ENCODE measurements at regions not wholly inside any gene's neighbourhood (a gene's known extent, or its start where the extent isn't known, plus 50 kb on each side); places are given as distances from the start of the nearest gene placed in this dataset.
A peak's percentile ranks its signal among the peaks of the same experiment; 100 is the strongest.

DNA sequence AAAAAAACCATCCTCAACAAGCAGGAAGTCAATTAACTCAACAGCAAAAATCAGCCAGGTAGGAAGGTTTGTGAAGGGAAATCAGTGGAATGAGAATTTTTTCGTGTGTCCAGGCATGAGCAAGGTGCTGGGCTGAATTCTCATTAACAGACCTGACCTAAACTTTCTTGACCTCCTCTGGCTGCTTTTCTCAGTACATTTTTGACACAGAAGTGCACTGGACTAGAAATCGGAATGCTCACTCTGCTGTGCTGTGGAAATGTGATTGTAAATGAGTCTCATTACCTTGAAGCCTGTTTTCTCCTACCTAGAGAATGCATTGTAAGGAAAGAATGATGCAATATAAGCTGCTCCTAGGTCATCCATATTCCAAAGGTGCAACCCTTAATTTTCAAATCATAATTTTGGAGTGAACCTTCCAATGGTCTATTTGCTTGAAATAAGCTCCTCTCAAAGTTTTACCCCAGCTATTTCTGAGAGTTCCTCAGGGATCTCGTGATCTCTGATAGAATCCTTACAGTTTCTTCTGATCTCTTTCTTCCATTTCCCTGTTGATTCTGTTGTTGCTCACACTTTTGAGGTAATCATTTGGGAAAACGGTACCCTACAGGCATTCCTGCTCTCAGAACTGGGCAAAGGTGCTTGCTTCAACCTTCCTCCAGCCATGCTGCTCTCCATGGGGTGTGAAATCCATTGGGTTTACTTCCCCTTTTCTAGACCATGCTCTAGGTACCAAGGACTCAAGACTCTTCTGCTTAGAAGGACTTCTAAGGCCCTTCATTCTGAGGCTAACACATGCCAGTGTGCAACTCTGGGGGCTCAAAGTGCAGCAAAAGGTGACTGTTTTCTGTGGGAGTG, 104.9 kb upstream of the ITPRID2 start:
- H3K27ac Mint-ChIP-seq, result peak overlapping the region in 1 of 3 experiments; percentile 74; a peak in 1 of 7 replicates
- H3K9ac ChIP-seq (ENCODE audit: extremely low read depth, insufficient read length, low read length), result no peak overlapping the region
- no CpG with 5 or more reads among the region's 4 CpGs for WGBS (ENCODE audit: extremely low coverage, insufficient read length, low lambda C conversion rate)

More for the DNA sequence above, 104.9 kb upstream of the ITPRID2 start:
- Histone ChIP-seq H2BK15ac (ENCODE audit: low read depth, low read length) (no peak overlapping the region), H3K14ac (ENCODE audit: insufficient read depth, low read length) (no peak overlapping the region), H3K56ac (ENCODE audit: insufficient read length, low read depth, low read length) (no peak overlapping the region), H2BK5ac (ENCODE audit: insufficient read length, low read length) (no peak overlapping the region), H3K18ac (ENCODE audit: insufficient read length, low read depth, low read length) (no peak overlapping the region), H3K79me2 (ENCODE audit: insufficient read depth, low read length) (no peaks in the 10 kb centered on the region), H2AFZ (ENCODE audit: low read length) (no peak overlapping the region), H3K23ac (ENCODE audit: insufficient read length, low read depth, low read length) (no peak overlapping the region), H3K4me1 (ENCODE audit: insufficient read depth, low read length) (no peaks in the 10 kb centered on the region), H2AK5ac (ENCODE audit: insufficient read length, low read length) (no peak overlapping the region), H3K4ac (ENCODE audit: low read depth, low read length) (no peak overlapping the region), H4K91ac (ENCODE audit: insufficient read length, low read depth, low read length) (no peak overlapping the region), H4K5ac (ENCODE audit: insufficient read length, low read depth, low read length) (no peak overlapping the region), H3T11ph (ENCODE audit: low read length) (no peak overlapping the region), H4K20me1 (ENCODE audit: control insufficient read depth, insufficient read depth, insufficient read length) (no peaks in the 10 kb centered on the region), H3K23me2 (ENCODE audit: insufficient read length, low read depth, low read length, poor library complexity, severe bottlenecking) (no peaks in the 10 kb centered on the region), H3K9me3 (ENCODE audit: control insufficient read depth, low read depth, low read length) (no peaks in the 10 kb centered on the region), H3K79me1 (ENCODE audit: insufficient read depth, low read depth, low read length, poor library complexity, severe bottlenecking) (no peaks in the 10 kb centered on the region), H3K27me3 (ENCODE audit: insufficient read depth, low read length) (no peaks in the 10 kb centered on the region), H2BK20ac (ENCODE audit: low read depth, low read length, poor library complexity, severe bottlenecking) (no peak overlapping the region), H3K27ac (ENCODE audit: insufficient read length, low read depth, low read length) (no peak overlapping the region), H2BK120ac (ENCODE audit: low read depth, low read length, poor library complexity, severe bottlenecking) (no peak overlapping the region), H4K8ac (replicated peaks; ENCODE audit: insufficient read length, low read depth, low read length) (no peak overlapping the region), H3K4me2 (ENCODE audit: insufficient read depth, insufficient read length, low read length) (no peak overlapping the region), H2BK12ac (ENCODE audit: insufficient read length, low read depth, low read length) (no peak overlapping the region)
- Mint-ChIP-seq H3K9me3 (no peaks in the 10 kb centered on the region), H3K36me3 (ENCODE audit: insufficient read depth in 1 of 3, low read depth in 3 of 3) (no peaks in the 10 kb centered on the region), H3K27me3 (ENCODE audit: low read depth) (no peaks in the 10 kb centered on the region), H3K4me1 (0 out of 4 replicates have a peak, but pooled peaks cover 0 to 3% of the 10 kb centered on the region in 2 experiments), H3K4me3 (no peak overlapping the region)
- TF ChIP-seq, protein P1, sequence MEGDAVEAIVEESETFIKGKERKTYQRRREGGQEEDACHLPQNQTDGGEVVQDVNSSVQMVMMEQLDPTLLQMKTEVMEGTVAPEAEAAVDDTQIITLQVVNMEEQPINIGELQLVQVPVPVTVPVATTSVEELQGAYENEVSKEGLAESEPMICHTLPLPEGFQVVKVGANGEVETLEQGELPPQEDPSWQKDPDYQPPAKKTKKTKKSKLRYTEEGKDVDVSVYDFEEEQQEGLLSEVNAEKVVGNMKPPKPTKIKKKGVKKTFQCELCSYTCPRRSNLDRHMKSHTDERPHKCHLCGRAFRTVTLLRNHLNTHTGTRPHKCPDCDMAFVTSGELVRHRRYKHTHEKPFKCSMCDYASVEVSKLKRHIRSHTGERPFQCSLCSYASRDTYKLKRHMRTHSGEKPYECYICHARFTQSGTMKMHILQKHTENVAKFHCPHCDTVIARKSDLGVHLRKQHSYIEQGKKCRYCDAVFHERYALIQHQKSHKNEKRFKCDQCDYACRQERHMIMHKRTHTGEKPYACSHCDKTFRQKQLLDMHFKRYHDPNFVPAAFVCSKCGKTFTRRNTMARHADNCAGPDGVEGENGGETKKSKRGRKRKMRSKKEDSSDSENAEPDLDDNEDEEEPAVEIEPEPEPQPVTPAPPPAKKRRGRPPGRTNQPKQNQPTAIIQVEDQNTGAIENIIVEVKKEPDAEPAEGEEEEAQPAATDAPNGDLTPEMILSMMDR (conservative IDR thresholded peaks at IDR 0.05), result no peak
- no peak for DNase-seq

Measured in H9 (cell line).